Breast epithelium (tissue), 4 donors: ENCODE measurements at regions not wholly inside any gene's neighbourhood (a gene's known extent, or its start where the extent isn't known, plus 50 kb on each side); places are given as distances from the start of the nearest gene placed in this dataset.

Experiments used
- DNase-seq, 2 donors: peaks; one replicate each; pipeline ENCODE4 v3.0.0-alpha.2; 2019; ENCODE audit warnings: low spot score in 2 of 2
- H3K27ac ChIP-seq, 2 donors: fragments of 200-600 bp; sonication (generic) in 1 of 2; one replicate each; pipeline ENCODE4 v1.5.1; 2016 to 2019; ENCODE audit warnings: mild to moderate bottlenecking in 1 of 2
- H3K27me3 ChIP-seq, 2 donors: fragments of 200-600 bp; sonication (generic) in 1 of 2; one replicate each; pipeline versions ENCODE4 v1.5.1 to v1.6.0; 2017 to 2019; ENCODE audit warnings: control low read depth in 1 of 2, mild to moderate bottlenecking in 1 of 2
- H3K36me3 ChIP-seq: fragments of 200-600 bp; one replicate; pipeline ENCODE4 v1.5.1; 2019
- H3K4me1 ChIP-seq, 2 donors: fragments of 200-600 bp; sonication (generic); one replicate each; pipeline ENCODE4 v1.5.1; 2016 to 2019; ENCODE audit warnings: control low read depth in 1 of 2
- H3K4me3 ChIP-seq, 3 donors: fragments of 200-600 bp; sonication (generic); 1 replicate in 2 of 3; 2 replicates in 1 of 3; pipeline ENCODE4 v1.5.1; 2016 to 2019; ENCODE audit warnings: mild to moderate bottlenecking in 3 of 3, moderate library complexity in 2 of 3
- H3K9me3 ChIP-seq, 2 donors: fragments of 200-600 bp; sonication (generic) in 1 of 2; one replicate each; pipeline ENCODE4 v1.5.1; 2016 to 2019; ENCODE audit warnings: control low read depth in 1 of 2
- CTCF ChIP-seq, 3 donors: fragments of 450-650 bp; IDR thresholded peaks; one replicate each; pipeline ENCODE4 v1.5.1; 2016 to 2017; ENCODE audit warnings: antibody characterized with exemption in 3 of 3, mild to moderate bottlenecking in 3 of 3, moderate library complexity in 3 of 3
- POLR2A ChIP-seq: fragments of 450-650 bp; IDR thresholded peaks from one replicate; pipeline ENCODE4 v1.6.1; 2016; ENCODE audit warnings: antibody characterized with exemption, mild to moderate bottlenecking, moderate library complexity
- POLR2AphosphoS5 ChIP-seq, 3 donors: sonication (generic); formaldehyde crosslinking; IDR thresholded peaks; one replicate each; pipeline ENCODE4 v1.6.1; 2017; ENCODE audit warnings: antibody characterized with exemption in 3 of 3
- intact Hi-C: fragments of 100-400 bp; cut with DNase I; formaldehyde crosslinking; loops from one replicate; pipeline ENCODE4 v1.15.1; 2023; ENCODE audit warnings: low total_unique reads

- Histone ChIP-seq H3K36me3 (no peaks in the 10 kb centered on the region), H3K4me1 (no peaks in the 10 kb centered on the region), H3K27ac (no peak overlapping the region), H3K4me3 (no peak overlapping the region), H3K9me3 (no peaks in the 10 kb centered on the region), H3K27me3 (no peaks in the 10 kb centered on the region)
- DNase-seq, result no peak
- intact Hi-C loops, result no loop called here
- TF ChIP-seq POLR2AphosphoS5 (IDR thresholded peaks at IDR 0.05) (no peak), CTCF (IDR thresholded peaks at IDR 0.05) (no peak), POLR2A (no peak)
Observed at GRCh38 chr4:137677863-137678262, 145.6 kb upstream of the PCDH18 start.

GRCh38 chr4:137676357-137676998 is 144.2 kb upstream of the PCDH18 start:
- TF ChIP-seq POLR2AphosphoS5 (IDR thresholded peaks at IDR 0.05) (no peak), CTCF (IDR thresholded peaks at IDR 0.05) (no peak), POLR2A (no peak)
- H3K27me3 ChIP-seq, result no peaks in the 10 kb centered on the region
- no peaks in the 10 kb centered on the region for H3K9me3 ChIP-seq
- H3K4me1 ChIP-seq, result no peaks in the 10 kb centered on the region
- intact Hi-C loops, result no loop called here
- H3K4me3 ChIP-seq, result no peak overlapping the region
- H3K27ac ChIP-seq, result no peak overlapping the region
- no peak for DNase-seq
- H3K36me3 ChIP-seq, result no peaks in the 10 kb centered on the region

GRCh38 chr4:137674066-137674465 is 141.8 kb upstream of the PCDH18 start:
- no peaks in the 10 kb centered on the region for H3K9me3 ChIP-seq
- no peaks in the 10 kb centered on the region for H3K27me3 ChIP-seq
- H3K36me3 ChIP-seq, result no peaks in the 10 kb centered on the region
- H3K4me1 ChIP-seq, result no peaks in the 10 kb centered on the region
- H3K27ac ChIP-seq, result no peak overlapping the region
- no peak for TF ChIP-seq POLR2AphosphoS5 (IDR thresholded peaks at IDR 0.05)
- no peak for TF ChIP-seq CTCF (IDR thresholded peaks at IDR 0.05)
- TF ChIP-seq POLR2A, result no peak
- no peak for DNase-seq
- no peak overlapping the region for H3K4me3 ChIP-seq
- intact Hi-C loops, result no loop called here

- no peak for TF ChIP-seq POLR2AphosphoS5 (IDR thresholded peaks at IDR 0.05)
- no peak for TF ChIP-seq CTCF (IDR thresholded peaks at IDR 0.05)
- TF ChIP-seq POLR2A, result no peak
- no peaks in the 10 kb centered on the region for H3K4me1 ChIP-seq
- H3K4me3 ChIP-seq, result no peak overlapping the region
- no peak overlapping the region for H3K27ac ChIP-seq
- H3K27me3 ChIP-seq, result no peaks in the 10 kb centered on the region
- intact Hi-C loops, result no loop called here
- no peak for DNase-seq
- H3K9me3 ChIP-seq, result no peaks in the 10 kb centered on the region
- no peaks in the 10 kb centered on the region for H3K36me3 ChIP-seq
Observed at GRCh38 chr4:137668885-137669545, 136.7 kb upstream of the PCDH18 start.

GRCh38 chr4:137664416-137664815 is 132.1 kb upstream of the PCDH18 start:
- Histone ChIP-seq H3K27me3 (no peaks in the 10 kb centered on the region), H3K4me3 (no peak overlapping the region), H3K27ac (peak overlapping the region in 1 of 2 donors; percentile 74), H3K4me1 (no peaks in the 10 kb centered on the region), H3K9me3 (no peaks in the 10 kb centered on the region), H3K36me3 (no peaks in the 10 kb centered on the region)
- TF ChIP-seq CTCF (IDR thresholded peaks at IDR 0.05), result no peak
- intact Hi-C loops, result no loop called here
- no peak for DNase-seq
